ENCODE measurements at regions not wholly inside any gene's neighbourhood (a gene's known extent, or its start where the extent isn't known, plus 50 kb on each side); places are given as distances from the start of the nearest gene placed in this dataset.

- no peak for DNase-seq (ENCODE audit: low read depth in 2 of 2)
Observed at GRCh38 chr5:125317536-125317995, 571.1 kb upstream of the ZNF608 start.

GRCh38 chr5:125321654-125322053 is 575.2 kb upstream of the ZNF608 start:
- no peak for DNase-seq (ENCODE audit: low read depth in 2 of 2)

- no peak for DNase-seq (ENCODE audit: low read depth in 2 of 2)
Observed at GRCh38 chr5:125323613-125324012, 577.2 kb upstream of the ZNF608 start.

GRCh38 chr5:125325488-125326149 is 579.2 kb upstream of the ZNF608 start:
- no peak for DNase-seq (ENCODE audit: low read depth in 2 of 2)

GRCh38 chr5:125326150-125326510 is 579.7 kb upstream of the ZNF608 start:
- DNase-seq (ENCODE audit: low read depth in 2 of 2): peak; percentile 90

GRCh38 chr5:125327676-125328075 is 581.2 kb upstream of the ZNF608 start:
- DNase-seq (ENCODE audit: low read depth in 2 of 2): no peak

- DNase-seq (ENCODE audit: low read depth in 2 of 2): no peak
Observed at GRCh38 chr5:125331987-125332598, 585.7 kb upstream of the ZNF608 start.

- DNase-seq (ENCODE audit: low read depth in 2 of 2): no peak
Observed at GRCh38 chr5:125333416-125333815, 587.0 kb upstream of the ZNF608 start.

- peak in 1 of 2 donors; percentile 19 for DNase-seq (ENCODE audit: low read depth in 2 of 2)
Observed at GRCh38 chr5:125336401-125336800, 590.0 kb upstream of the ZNF608 start.

- DNase-seq (ENCODE audit: low read depth in 2 of 2): no peak
Observed at GRCh38 chr5:125337294-125337693, 590.9 kb upstream of the ZNF608 start.

- DNase-seq (ENCODE audit: low read depth in 2 of 2): peak in 1 of 2 donors; percentile 12
Observed at GRCh38 chr5:125338440-125339174, 592.2 kb upstream of the ZNF608 start.

GRCh38 chr5:125341436-125341835 is 595.0 kb upstream of the ZNF608 start:
- DNase-seq (ENCODE audit: low read depth in 2 of 2): no peak

- no peak for DNase-seq (ENCODE audit: low read depth in 2 of 2)
Observed at GRCh38 chr5:125343015-125343414, 596.6 kb upstream of the ZNF608 start.

- DNase-seq (ENCODE audit: low read depth in 2 of 2): no peak
Observed at GRCh38 chr5:125346316-125346715, 599.9 kb upstream of the ZNF608 start.

- no peak for DNase-seq (ENCODE audit: low read depth in 2 of 2)
Observed at GRCh38 chr5:125348221-125348692, 601.8 kb upstream of the ZNF608 start.

- peak; percentile 10 to 48 for DNase-seq (ENCODE audit: low read depth in 2 of 2)
Observed at GRCh38 chr5:125348936-125349831, 602.7 kb upstream of the ZNF608 start.

- no peak for DNase-seq (ENCODE audit: low read depth in 2 of 2)
Observed at GRCh38 chr5:125357660-125358059, 611.2 kb upstream of the ZNF608 start.

GRCh38 chr5:125365747-125366146 is 619.3 kb upstream of the ZNF608 start:
- DNase-seq (ENCODE audit: low read depth in 2 of 2): no peak

- DNase-seq (ENCODE audit: low read depth in 2 of 2): no peak
Observed at GRCh38 chr5:125367702-125368101, 621.3 kb upstream of the ZNF608 start.

- DNase-seq (ENCODE audit: low read depth in 2 of 2): no peak
Observed at GRCh38 chr5:125370461-125371205, 624.2 kb upstream of the ZNF608 start.
